Hepatocyte (in vitro differentiated cells): ENCODE measurements at regions not wholly inside any gene's neighbourhood (a gene's known extent, or its start where the extent isn't known, plus 50 kb on each side); places are given as distances from the start of the nearest gene placed in this dataset.

Experiments used
- CTCF ChIP-seq: fragments of 200-600 bp; sonication (generic); IDR thresholded peaks from 2 replicates; pipeline ENCODE4 v1.5.1; 2016; ENCODE audit warnings: antibody characterized with exemption, mild to moderate bottlenecking; ENCODE audit not compliant: poor library complexity
- EZH2 ChIP-seq: fragments of 200-600 bp; sonication (generic); IDR thresholded peaks from 2 replicates; pipeline ENCODE4 v1.6.1; 2016; ENCODE audit warnings: antibody characterized with exemption, mild to moderate bottlenecking, borderline replicate concordance
- EZH2phosphoT487 ChIP-seq: fragments of 200-600 bp; sonication (generic); IDR thresholded peaks from one replicate; pipeline ENCODE4 v1.6.1; 2018; ENCODE audit warnings: antibody characterized with exemption, mild to moderate bottlenecking, low read depth, moderate library complexity; ENCODE audit not compliant: unreplicated experiment, severe bottlenecking

GRCh38 chr3:177370246-177370822 lies 173.1 kb upstream of the TBL1XR1 start:
- no peak for TF ChIP-seq CTCF
- no peak for TF ChIP-seq EZH2
- TF ChIP-seq EZH2phosphoT487 = no peak
